GM12891 (cell line): ENCODE measurements at regions not wholly inside any gene's neighbourhood (a gene's known extent, or its start where the extent isn't known, plus 50 kb on each side); places are given as distances from the start of the nearest gene placed in this dataset.

Source experiments
- POLR2A ChIP-seq: IDR thresholded peaks from 2 replicates; pipeline ENCODE4 v1.6.1; 2011; ENCODE audit warnings: low read depth, low read length, control low read depth
- POLR2AphosphoS5 ChIP-seq: IDR thresholded peaks from 2 replicates; pipeline ENCODE4 v1.6.1; 2011; ENCODE audit warnings: low read depth, low read length, control low read depth
- TAF1 ChIP-seq: IDR thresholded peaks from 2 replicates; pipeline ENCODE4 v1.6.1; 2011; ENCODE audit warnings: low read depth, low read length, control low read depth

GRCh38 chr5:173505634-173506033 is 110.8 kb downstream of the BOD1 start:
- no peak for TF ChIP-seq POLR2AphosphoS5
- no peak for TF ChIP-seq POLR2A
- TF ChIP-seq TAF1 = no peak
